Left forelimb (tissue), 1 donor: ENCODE measurements at regions not wholly inside any gene's neighbourhood (a gene's known extent, or its start where the extent isn't known, plus 50 kb on each side); places are given as distances from the start of the nearest gene placed in this dataset.

Experiments used
- DNase-seq: peaks from one replicate; pipeline ENCODE4 v3.0.0-alpha.2; 2018; ENCODE audit warnings: low spot score

- DNase-seq = no peak
These were observed 452.0 kb downstream of the ENC1 start for GRCh38 chr5:74188351-74189105.

GRCh38 chr5:74187757-74188156 lies 452.8 kb downstream of the ENC1 start:
- no peak for DNase-seq

- DNase-seq = no peak
These were observed 453.9 kb downstream of the ENC1 start for GRCh38 chr5:74186356-74187315.

GRCh38 chr5:74185599-74185998 lies 454.9 kb downstream of the ENC1 start:
- no peak for DNase-seq

GRCh38 chr5:74184649-74185048 lies 455.9 kb downstream of the ENC1 start:
- DNase-seq = no peak

- DNase-seq = no peak
These were observed 457.5 kb downstream of the ENC1 start for GRCh38 chr5:74183041-74183440.

- DNase-seq = no peak
These were observed 457.9 kb downstream of the ENC1 start for GRCh38 chr5:74182603-74183002.

- DNase-seq = no peak
These were observed 460.8 kb downstream of the ENC1 start for GRCh38 chr5:74179701-74180100.

GRCh38 chr5:74179179-74179578 lies 461.3 kb downstream of the ENC1 start:
- no peak for DNase-seq

- no peak for DNase-seq
These were observed 462.6 kb downstream of the ENC1 start for GRCh38 chr5:74177961-74178360.

GRCh38 chr5:74174366-74174765 lies 466.2 kb downstream of the ENC1 start:
- DNase-seq = no peak

GRCh38 chr5:74173665-74174064 lies 466.9 kb downstream of the ENC1 start:
- DNase-seq = no peak

- DNase-seq = no peak
These were observed 467.3 kb downstream of the ENC1 start for GRCh38 chr5:74173241-74173640.

- DNase-seq = no peak
These were observed 470.8 kb downstream of the ENC1 start for GRCh38 chr5:74169701-74170100.

- no peak for DNase-seq
These were observed 472.6 kb downstream of the ENC1 start for GRCh38 chr5:74167930-74168315.

- no peak for DNase-seq
These were observed 473.2 kb downstream of the ENC1 start for GRCh38 chr5:74167206-74167929.

GRCh38 chr5:74166064-74166463 lies 474.5 kb downstream of the ENC1 start:
- DNase-seq = no peak

- peak; percentile 75 for DNase-seq
These were observed 475.7 kb downstream of the ENC1 start for GRCh38 chr5:74164725-74165235.

- no peak for DNase-seq
These were observed 478.0 kb downstream of the ENC1 start for GRCh38 chr5:74162524-74162923.

- no peak for DNase-seq
These were observed 479.4 kb downstream of the ENC1 start for GRCh38 chr5:74161170-74161569.

- no peak for DNase-seq
These were observed 483.7 kb downstream of the ENC1 start for GRCh38 chr5:74156728-74157383.

- DNase-seq = no peak
These were observed 485.0 kb downstream of the ENC1 start for GRCh38 chr5:74155501-74155900.
